ENCODE measurements at regions not wholly inside any gene's neighbourhood (a gene's known extent, or its start where the extent isn't known, plus 50 kb on each side); places are given as distances from the start of the nearest gene placed in this dataset.

DNA sequence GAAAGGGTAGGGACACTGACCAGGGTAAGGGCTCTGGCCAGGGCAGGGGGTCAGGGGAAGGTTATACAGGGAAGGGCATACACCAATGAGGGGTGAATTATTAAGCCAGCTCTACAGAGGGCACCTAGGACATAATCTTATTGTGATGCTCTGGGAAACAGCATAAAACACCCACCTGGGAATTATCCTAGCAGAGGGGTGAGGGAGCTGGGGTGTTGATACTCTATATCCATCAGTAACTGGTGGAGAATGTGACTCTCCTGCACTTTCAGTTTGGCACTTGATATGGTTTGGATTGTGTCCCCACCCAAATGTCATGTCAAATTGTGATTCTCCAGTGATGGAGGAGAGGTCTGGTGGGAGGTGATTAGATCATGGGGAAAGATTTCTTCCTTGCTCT, 291.2 kb downstream of the ASMT start:
- TF ChIP-seq, protein P1, sequence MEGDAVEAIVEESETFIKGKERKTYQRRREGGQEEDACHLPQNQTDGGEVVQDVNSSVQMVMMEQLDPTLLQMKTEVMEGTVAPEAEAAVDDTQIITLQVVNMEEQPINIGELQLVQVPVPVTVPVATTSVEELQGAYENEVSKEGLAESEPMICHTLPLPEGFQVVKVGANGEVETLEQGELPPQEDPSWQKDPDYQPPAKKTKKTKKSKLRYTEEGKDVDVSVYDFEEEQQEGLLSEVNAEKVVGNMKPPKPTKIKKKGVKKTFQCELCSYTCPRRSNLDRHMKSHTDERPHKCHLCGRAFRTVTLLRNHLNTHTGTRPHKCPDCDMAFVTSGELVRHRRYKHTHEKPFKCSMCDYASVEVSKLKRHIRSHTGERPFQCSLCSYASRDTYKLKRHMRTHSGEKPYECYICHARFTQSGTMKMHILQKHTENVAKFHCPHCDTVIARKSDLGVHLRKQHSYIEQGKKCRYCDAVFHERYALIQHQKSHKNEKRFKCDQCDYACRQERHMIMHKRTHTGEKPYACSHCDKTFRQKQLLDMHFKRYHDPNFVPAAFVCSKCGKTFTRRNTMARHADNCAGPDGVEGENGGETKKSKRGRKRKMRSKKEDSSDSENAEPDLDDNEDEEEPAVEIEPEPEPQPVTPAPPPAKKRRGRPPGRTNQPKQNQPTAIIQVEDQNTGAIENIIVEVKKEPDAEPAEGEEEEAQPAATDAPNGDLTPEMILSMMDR (IDR thresholded peaks at IDR 0.05): no peak
- TF ChIP-seq POLR2AphosphoS5 (IDR thresholded peaks at IDR 0.05): no peak

Data from esophagus muscularis mucosa (tissue), 3 donors.